Endothelial cell of umbilical vein (primary cell): ENCODE measurements at regions not wholly inside any gene's neighbourhood (a gene's known extent, or its start where the extent isn't known, plus 50 kb on each side); places are given as distances from the start of the nearest gene placed in this dataset.

Experiments
- BruUV-seq: library from RNA; stranded (reverse); fragments of 400-500 nt; replicated peaks from 2 replicates; lab custom pipeline; 2021; lab: Mats Ljungman, UMichigan
- CTCF ChIA-PET: fragments of 300-600, 350-600 bp; sonication (Branson Sonifier 250); formaldehyde crosslinking; loops from one replicate; lab custom pipeline; 2021; ENCODE audit warnings: antibody characterized with exemption, inconsistent platforms; lab: Charles Lee
- POLR2A ChIA-PET: fragments of 300-600, 350-600 bp; sonication (Branson Sonifier 250); formaldehyde crosslinking; loops from one replicate; lab custom pipeline; 2021; ENCODE audit warnings: antibody characterized with exemption, inconsistent platforms; lab: Charles Lee
- DNase-seq: peaks from one replicate; pipeline ENCODE4 v3.0.0-alpha.2; 2011; ENCODE audit warnings: low read depth, low spot score
- FAIRE-seq: peaks from 2 replicates; lab custom pipeline; 2011; peaks lifted over from hg19 to GRCh38; lab: Jason Lieb, UNC
- H2AFZ ChIP-seq: 2 replicates; pipeline ENCODE4 v1.6.0; 2012; ENCODE audit warnings: low read depth, low read length, control low read depth, inconsistent platforms
- H3K27ac ChIP-seq: 2 replicates; pipeline ENCODE4 v1.5.1; 2011; ENCODE audit warnings: low read depth, mild to moderate bottlenecking, control low read depth, low read length, moderate library complexity; ENCODE audit not compliant: insufficient read depth
- H3K27me3 ChIP-seq, 2 experiments: 2 replicates each; pipeline versions ENCODE4 v1.6.0 to v1.6.1; 2011; ENCODE audit warnings: low read length in 2 of 2, mixed read lengths in 1 of 2; ENCODE audit not compliant: control insufficient read depth in 2 of 2, insufficient read depth in 2 of 2
- H3K36me3 ChIP-seq, 2 experiments: 2 replicates in 1 of 2; 3 replicates in 1 of 2; pipeline ENCODE4 v1.5.1; 2011; ENCODE audit warnings: low read length in 2 of 2, mild to moderate bottlenecking in 1 of 2, moderate library complexity in 1 of 2; ENCODE audit not compliant: control insufficient read depth in 2 of 2, insufficient read depth in 2 of 2; ENCODE audit errors: extremely low read depth in 1 of 2
- H3K4me1 ChIP-seq: 3 replicates; pipeline ENCODE4 v1.5.1; 2011; ENCODE audit warnings: mild to moderate bottlenecking, low read length; ENCODE audit not compliant: control insufficient read depth, insufficient read depth; ENCODE audit errors: extremely low read depth
- H3K4me2 ChIP-seq: 2 replicates; pipeline ENCODE4 v1.6.1; 2011; ENCODE audit warnings: low read length, control low read depth, mixed read lengths; ENCODE audit not compliant: insufficient read depth
- H3K4me3 ChIP-seq, 3 experiments: fragments of 200-600 bp in 1 of 3; sonication (generic), shearing (Covaris generic) in 1 of 3; replicated peaks in 1 of 3; 2 replicates each; pipeline ENCODE4 v1.5.1; 2011 to 2016; ENCODE audit warnings: control low read depth in 3 of 3, low read length in 3 of 3, mild to moderate bottlenecking in 2 of 3, inconsistent platforms in 1 of 3, low read depth in 1 of 3, moderate library complexity in 1 of 3; ENCODE audit not compliant: insufficient read depth in 1 of 3
- H3K79me2 ChIP-seq: 2 replicates; pipeline ENCODE4 v1.6.0; 2012; ENCODE audit warnings: low read length, inconsistent platforms; ENCODE audit not compliant: control insufficient read depth, insufficient read depth
- H3K9ac ChIP-seq: replicated peaks from 2 replicates; pipeline ENCODE3; 2011; ENCODE audit warnings: low read length, control low read depth; ENCODE audit not compliant: insufficient read depth; ENCODE audit errors: extremely low read depth
- H3K9me1 ChIP-seq: replicated peaks from 3 replicates; pipeline ENCODE4 v1.6.0; 2011; ENCODE audit warnings: mild to moderate bottlenecking, low read length; ENCODE audit not compliant: control insufficient read depth, insufficient read depth; ENCODE audit errors: extremely low read depth
- H3K9me3 ChIP-seq: replicated peaks from 2 replicates; pipeline ENCODE4 v1.5.1; 2012; ENCODE audit warnings: low read length, inconsistent platforms; ENCODE audit not compliant: control insufficient read depth, insufficient read depth
- H4K20me1 ChIP-seq: replicated peaks from 2 replicates; pipeline ENCODE3; 2011; ENCODE audit warnings: mild to moderate bottlenecking, low read length; ENCODE audit not compliant: control insufficient read depth, insufficient read depth; ENCODE audit errors: extremely low read depth
- CTCF ChIP-seq, 2 donors: IDR thresholded peaks; 1 replicate in 1 of 2; 2 replicates in 1 of 2; pipeline ENCODE4 v1.5.1; 2011; ENCODE audit warnings: low read length in 2 of 2, mild to moderate bottlenecking in 2 of 2, moderate library complexity in 2 of 2, control low read depth in 1 of 2, inconsistent platforms in 1 of 2, low read depth in 1 of 2; ENCODE audit not compliant: insufficient read depth in 1 of 2; ENCODE audit errors: extremely low read depth in 1 of 2
- EZH2 ChIP-seq: IDR thresholded peaks from 2 replicates; pipeline ENCODE4 v1.6.1; 2012; ENCODE audit warnings: borderline replicate concordance, low read depth, mild to moderate bottlenecking, moderate library complexity, low read length, inconsistent platforms; ENCODE audit not compliant: severe bottlenecking
- FOS ChIP-seq: IDR thresholded peaks from 2 replicates; pipeline ENCODE4 v1.6.1; 2011; ENCODE audit warnings: mild to moderate bottlenecking, low read length, moderate library complexity, borderline replicate concordance; ENCODE audit not compliant: insufficient read depth
- GATA2 ChIP-seq: IDR thresholded peaks from 2 replicates; pipeline ENCODE4 v1.7.0; 2011; ENCODE audit warnings: low read depth, mild to moderate bottlenecking, moderate library complexity, mixed read lengths, low read length; ENCODE audit not compliant: insufficient read length, insufficient read depth
- JUN ChIP-seq: IDR thresholded peaks from 2 replicates; pipeline ENCODE4 v1.6.1; 2011; ENCODE audit warnings: borderline replicate concordance, low read depth; ENCODE audit not compliant: insufficient read length, insufficient read depth
- MAX ChIP-seq: IDR thresholded peaks from 2 replicates; pipeline ENCODE4 v1.6.1; 2011; ENCODE audit not compliant: insufficient read depth, insufficient read length
- POLR2A ChIP-seq: IDR thresholded peaks from 2 replicates; pipeline ENCODE4 v1.6.1; 2012; ENCODE audit warnings: low read depth, mild to moderate bottlenecking, control low read depth, low read length
- POLR2AphosphoS5 ChIP-seq: IDR thresholded peaks from 2 replicates; pipeline ENCODE4 v1.6.1; 2012; ENCODE audit warnings: low read depth, mild to moderate bottlenecking, control low read depth, low read length, moderate library complexity; ENCODE audit not compliant: insufficient read depth
- dilution Hi-C: fragments of 300-500 bp; cut with MboI; formaldehyde crosslinking; loops from one replicate; pipeline ENCODE4 v1.15.0; 2019; ENCODE audit warnings: low sequenced_read_pairs; ENCODE audit not compliant: extremely low pct_ligation_motif_present
- intact Hi-C: fragments of 100-400 bp; cut with micrococcal nuclease; formaldehyde crosslinking; loops from one replicate; pipeline ENCODE4 v1.10.0; 2022

GRCh38 chr6:92243315-92243714 is 1176.0 kb downstream of the EPHA7 start:
- intact Hi-C loops = no loop called here
- no peaks in the 10 kb centered on the region for H3K36me3 ChIP-seq

More at GRCh38 chr6:92243315-92243714, 1176.0 kb downstream of the EPHA7 start:
- Histone ChIP-seq H3K9me1 (no peaks in the 10 kb centered on the region), H3K27ac (no peak overlapping the region), H3K79me2 (no peaks in the 10 kb centered on the region), H2AFZ (no peak overlapping the region), H3K4me2 (no peak overlapping the region), H3K27me3 (no peaks in the 10 kb centered on the region), H3K9ac (no peak overlapping the region), H3K4me1 (no peaks in the 10 kb centered on the region), H3K9me3 (no peaks in the 10 kb centered on the region), H4K20me1 (no peaks in the 10 kb centered on the region), H3K4me3 (no peak overlapping the region)
- no peak for DNase-seq
- dilution Hi-C loops = no loop called here
- BruUV-seq = no TSS peak
- CTCF ChIA-PET = interaction anchor here (1.5 kb wide), 1 partner anchor 16 kb away, joined by 3 read pairs; no protein-coding TSS in a partner anchor
- POLR2A ChIA-PET = no interaction called here
- FAIRE-seq = no peak
- TF ChIP-seq FOS (no peak), CTCF (IDR thresholded peaks at IDR 0.05; ENCODE audit: extremely low read depth in 1 of 2, insufficient read depth in 1 of 2, low read depth in 1 of 2, low read length in 2 of 2) (no peak), MAX (no peak), GATA2 (no peak), JUN (no peak), POLR2A (no peak), POLR2AphosphoS5 (no peak), EZH2 (no peak)
